ENCODE measurements at regions not wholly inside any gene's neighbourhood (a gene's known extent, or its start where the extent isn't known, plus 50 kb on each side); places are given as distances from the start of the nearest gene placed in this dataset.

DNA sequence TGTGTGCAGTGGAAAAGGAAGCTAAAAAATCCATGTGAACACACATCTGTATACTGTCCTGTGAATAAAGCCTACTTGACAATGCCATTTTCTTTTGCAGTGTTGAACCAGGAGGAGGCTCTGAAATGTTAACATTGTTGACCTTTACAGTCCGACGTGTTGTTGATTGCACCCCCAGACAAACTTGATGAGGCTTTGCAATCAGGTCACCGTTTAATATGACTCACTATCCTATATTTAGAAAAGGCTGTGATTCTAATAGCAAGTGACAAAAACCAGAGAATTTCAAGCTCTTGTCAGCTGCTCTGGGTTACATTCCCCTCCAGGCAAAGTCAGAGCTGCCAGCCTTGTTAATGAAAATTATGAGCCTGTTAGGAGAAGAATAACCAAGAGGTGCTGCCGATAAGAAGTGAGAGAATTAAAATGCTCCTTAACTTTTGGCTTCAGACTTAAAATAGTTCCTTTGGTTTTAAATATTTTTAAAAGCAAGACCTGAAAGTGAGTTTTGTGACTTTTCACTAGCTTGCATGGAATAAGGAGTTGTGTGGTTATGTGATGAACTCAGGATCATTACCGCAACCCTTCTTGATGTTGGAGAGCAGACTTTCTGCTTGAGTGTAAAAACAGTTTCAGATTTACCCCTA is 162.1 kb downstream of the QPCT start:
- TF ChIP-seq, protein P1, sequence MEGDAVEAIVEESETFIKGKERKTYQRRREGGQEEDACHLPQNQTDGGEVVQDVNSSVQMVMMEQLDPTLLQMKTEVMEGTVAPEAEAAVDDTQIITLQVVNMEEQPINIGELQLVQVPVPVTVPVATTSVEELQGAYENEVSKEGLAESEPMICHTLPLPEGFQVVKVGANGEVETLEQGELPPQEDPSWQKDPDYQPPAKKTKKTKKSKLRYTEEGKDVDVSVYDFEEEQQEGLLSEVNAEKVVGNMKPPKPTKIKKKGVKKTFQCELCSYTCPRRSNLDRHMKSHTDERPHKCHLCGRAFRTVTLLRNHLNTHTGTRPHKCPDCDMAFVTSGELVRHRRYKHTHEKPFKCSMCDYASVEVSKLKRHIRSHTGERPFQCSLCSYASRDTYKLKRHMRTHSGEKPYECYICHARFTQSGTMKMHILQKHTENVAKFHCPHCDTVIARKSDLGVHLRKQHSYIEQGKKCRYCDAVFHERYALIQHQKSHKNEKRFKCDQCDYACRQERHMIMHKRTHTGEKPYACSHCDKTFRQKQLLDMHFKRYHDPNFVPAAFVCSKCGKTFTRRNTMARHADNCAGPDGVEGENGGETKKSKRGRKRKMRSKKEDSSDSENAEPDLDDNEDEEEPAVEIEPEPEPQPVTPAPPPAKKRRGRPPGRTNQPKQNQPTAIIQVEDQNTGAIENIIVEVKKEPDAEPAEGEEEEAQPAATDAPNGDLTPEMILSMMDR (IDR thresholded peaks at IDR 0.05 in 8 of 11, conservative IDR thresholded peaks at IDR 0.05 in 3 of 11) = no peak
- TF ChIP-seq POLR2A (IDR thresholded peaks at IDR 0.05) (no peak), POLR2AphosphoS5 (IDR thresholded peaks at IDR 0.05) (no peak)
